GM12878 (cell line): ENCODE measurements at regions not wholly inside any gene's neighbourhood (a gene's known extent, or its start where the extent isn't known, plus 50 kb on each side); places are given as distances from the start of the nearest gene placed in this dataset.

Experiments
- ATAC-seq: fragments of 200-7000 bp; cut with Tn5 transposase; 3 replicates; pipeline ENCODE4 v1.9.1; 2020; ENCODE audit warnings: mild to moderate bottlenecking, moderate library complexity
- BruUV-seq: library from RNA; stranded (reverse); fragments of 400-500 nt; replicated peaks from 2 replicates; lab custom pipeline; 2021; lab: Mats Ljungman, UMichigan
- CTCF ChIA-PET: fragments of 300-600 bp; sonication (Branson Sonifier 250); formaldehyde crosslinking; extraction: SDS; loops from one replicate; lab custom pipeline; 2021; ENCODE audit warnings: inconsistent platforms; lab: Yijun Ruan, JAX
- POLR2A ChIA-PET: fragments of 350-600 bp; formaldehyde crosslinking; extraction: SDS; loops from one replicate; lab custom pipeline; 2021; ENCODE audit warnings: inconsistent platforms; lab: Charles Lee
- RAD21 ChIA-PET: fragments of 300-600 bp; sonication (Branson Sonifier 250); formaldehyde crosslinking; loops from one replicate; lab custom pipeline; 2023; ENCODE audit warnings: antibody characterized with exemption; ENCODE audit not compliant: unreplicated experiment; lab: Charles Lee
- SMC1A ChIA-PET: fragments of 300-600 bp; sonication (Branson Sonifier 250); formaldehyde crosslinking; loops from one replicate; lab custom pipeline; 2023; ENCODE audit not compliant: unreplicated experiment, uncharacterized antibody; lab: Charles Lee
- DNase-seq: peaks from one replicate; pipeline ENCODE4 v3.0.0-alpha.2; 2011; ENCODE audit warnings: low read depth, low spot score
- FAIRE-seq: peaks from 3 replicates; lab custom pipeline; 2011; peaks lifted over from hg19 to GRCh38; lab: Jason Lieb, UNC
- H2AFZ ChIP-seq: 2 replicates; pipeline ENCODE4 v1.6.0; 2011; ENCODE audit warnings: low read depth, low read length, control low read depth; ENCODE audit not compliant: control insufficient read depth
- H3K27ac ChIP-seq: 2 replicates; pipeline ENCODE4 v1.5.1; 2011; ENCODE audit warnings: control low read depth; ENCODE audit not compliant: control insufficient read depth, insufficient read depth
- H3K27me3 ChIP-seq, 2 experiments: replicated peaks in 1 of 2; 2 replicates each; pipeline versions ENCODE4 v1.6.0 to v1.6.1; 2011; ENCODE audit warnings: low read length in 1 of 2; ENCODE audit not compliant: control insufficient read depth in 2 of 2, insufficient read depth in 2 of 2
- H3K36me3 ChIP-seq, 2 experiments: 2 replicates each; pipeline ENCODE4 v1.5.1; 2011; ENCODE audit warnings: low read length in 1 of 2; ENCODE audit not compliant: control insufficient read depth in 2 of 2, insufficient read depth in 2 of 2
- H3K4me1 ChIP-seq: 2 replicates; pipeline ENCODE4 v1.6.1; 2011; ENCODE audit warnings: mild to moderate bottlenecking, low read length, moderate library complexity, mixed read lengths; ENCODE audit not compliant: control insufficient read depth, insufficient read depth
- H3K4me2 ChIP-seq: 2 replicates; pipeline ENCODE4 v1.6.0; 2011; ENCODE audit warnings: control low read depth; ENCODE audit not compliant: control insufficient read depth, insufficient read depth
- H3K4me3 ChIP-seq: fragments of 200-600 bp; sonication (generic); 2 replicates; pipeline ENCODE4 v1.5.1; 2016
- H3K79me2 ChIP-seq: 2 replicates; pipeline ENCODE4 v1.6.0; 2011; ENCODE audit warnings: low read length; ENCODE audit not compliant: control insufficient read depth, insufficient read depth
- H3K9ac ChIP-seq: 2 replicates; pipeline ENCODE4 v1.8.0; 2011; ENCODE audit warnings: low read length, control low read depth, mixed read lengths; ENCODE audit not compliant: control insufficient read depth, insufficient read depth
- H3K9me3 ChIP-seq: replicated peaks from 3 replicates; pipeline ENCODE4 v1.5.1; 2011; ENCODE audit warnings: mild to moderate bottlenecking, low read length; ENCODE audit not compliant: control insufficient read depth, insufficient read depth
- H4K20me1 ChIP-seq: 2 replicates; pipeline ENCODE4 v1.6.0; 2011; ENCODE audit not compliant: control insufficient read depth, insufficient read depth
- ATF7 ChIP-seq: fragments of 450-650 bp; IDR thresholded peaks from 2 replicates; pipeline ENCODE4 v1.6.1; 2016; ENCODE audit warnings: low read depth, mild to moderate bottlenecking
- BACH1 ChIP-seq: fragments of 450-650 bp; IDR thresholded peaks from 2 replicates; pipeline ENCODE4 v1.6.1; 2017; ENCODE audit warnings: mild to moderate bottlenecking, borderline replicate concordance
- BMI1 ChIP-seq: fragments of 450-650 bp; IDR thresholded peaks from 2 replicates; pipeline ENCODE4 v1.6.1; 2016; ENCODE audit warnings: mild to moderate bottlenecking, moderate library complexity, borderline replicate concordance
- ELK1 ChIP-seq: IDR thresholded peaks from 2 replicates; pipeline ENCODE4 v1.6.1; 2012; ENCODE audit warnings: low read depth, low read length, improper control_type of control experiment
- MXI1 ChIP-seq: fragments of 150-350 bp; IDR thresholded peaks from 2 replicates; pipeline ENCODE4 v1.6.1; 2011; ENCODE audit warnings: low read depth, mild to moderate bottlenecking, inconsistent platforms, low read length, improper control_type of control experiment
- NBN ChIP-seq: fragments of 450-650 bp; IDR thresholded peaks from 2 replicates; pipeline ENCODE4 v1.6.1; 2016
- RB1 ChIP-seq: fragments of 450-650 bp; formaldehyde crosslinking; IDR thresholded peaks from 2 replicates; pipeline ENCODE4 v1.6.1; 2017; ENCODE audit warnings: mild to moderate bottlenecking, borderline replicate concordance
- WGBS: methylation state at CpG from one replicate; pipeline ENCODE4 v1.1.6; 2016; ENCODE audit warnings: low lambda C conversion rate; ENCODE audit not compliant: insufficient replicate concordance, insufficient coverage; ENCODE audit errors: missing lambda C conversion rate; 5-methylcytosine and 5-hydroxymethylcytosine counted together
- in situ Hi-C: fragments of 300-500 bp; cut with MboI; formaldehyde crosslinking; loops from 9 replicates; pipeline ENCODE4 v1.14.3; 2018; ENCODE audit warnings: mixed read lengths
- intact Hi-C: fragments of 100-400 bp; cut with micrococcal nuclease; formaldehyde crosslinking; loops from one replicate; pipeline ENCODE4 v1.14.2; 2022; ENCODE audit not compliant: unreplicated experiment

DNA sequence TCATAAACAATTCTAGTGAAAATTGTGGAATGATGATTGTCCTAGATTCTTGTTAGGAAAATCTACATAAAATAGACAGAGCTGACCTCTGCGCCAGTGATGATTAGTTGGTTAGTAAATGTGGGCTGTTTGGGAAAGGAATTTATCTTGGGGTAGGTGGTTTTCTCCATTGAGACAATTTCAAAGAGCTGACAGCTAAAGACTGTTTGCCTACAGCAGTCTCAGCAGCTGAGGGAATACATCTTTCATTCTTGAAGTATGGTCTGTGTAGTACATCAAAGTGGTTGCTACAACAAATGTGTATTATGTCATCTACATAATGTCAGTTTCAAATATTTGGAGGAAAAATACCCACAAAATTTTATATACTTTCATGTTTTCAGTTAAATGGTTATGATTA is 117.2 kb upstream of the TRPC4 start (continued):
- TF ChIP-seq ELK1, result no peak
- TF ChIP-seq RB1, result no peak
- TF ChIP-seq NBN, result no peak
- TF ChIP-seq BACH1, result no peak
- TF ChIP-seq BMI1, result no peak

- Histone ChIP-seq H3K4me1 (no peaks in the 10 kb centered on the region), H3K9me3 (no peaks in the 10 kb centered on the region), H3K9ac (no peak overlapping the region), H3K4me2 (no peak overlapping the region), H3K27me3 (no peaks in the 10 kb centered on the region), H4K20me1 (no peaks in the 10 kb centered on the region), H3K36me3 (no peaks in the 10 kb centered on the region), H3K4me3 (no peak overlapping the region), H3K27ac (no peak overlapping the region), H2AFZ (no peak overlapping the region), H3K79me2 (no peaks in the 10 kb centered on the region)
- ChIA-PET CTCF (interaction anchor here (1.3 kb wide), 1 partner anchor 597 kb away, joined by 3 read pairs; no protein-coding TSS in a partner anchor), SMC1A (no interaction called here), POLR2A (no interaction called here), RAD21 (no interaction called here)
- TF ChIP-seq ATF7 (no peak), MXI1 (no peak)
- intact Hi-C loops (no loop called here), in situ Hi-C loops (no loop called here)
- ATAC-seq, result no peak
- no peak for DNase-seq
- FAIRE-seq, result no peak
- WGBS, result 39% methylated on average over 5 of the region's 5 CpGs
- BruUV-seq, result no TSS peak
Measured at GRCh38 chr13:37985281-37985680, 115.7 kb upstream of the TRPC4 start.
